ENCODE measurements at regions not wholly inside any gene's neighbourhood (a gene's known extent, or its start where the extent isn't known, plus 50 kb on each side); places are given as distances from the start of the nearest gene placed in this dataset.

DNA sequence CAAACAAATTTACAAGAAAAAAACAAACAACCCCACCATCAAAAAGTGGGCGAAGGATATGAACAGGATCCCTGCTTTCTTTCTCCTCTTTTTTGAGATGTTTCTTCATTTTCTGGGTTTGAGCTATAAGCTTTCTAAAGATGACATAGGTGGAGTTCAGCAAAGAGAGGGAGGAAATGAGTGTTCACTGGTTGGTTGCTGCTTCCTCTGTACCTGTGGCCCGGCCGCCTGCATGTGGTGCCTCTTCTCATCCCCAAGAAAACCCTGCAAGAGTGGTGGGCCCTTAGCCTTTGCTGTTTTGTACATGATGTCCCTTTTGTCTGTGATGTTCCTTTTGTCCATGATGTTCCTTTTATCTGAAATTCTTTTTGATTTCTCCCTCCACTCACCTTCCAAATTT is 178.4 kb upstream of the SERP2 start:
- TF ChIP-seq, protein P1, sequence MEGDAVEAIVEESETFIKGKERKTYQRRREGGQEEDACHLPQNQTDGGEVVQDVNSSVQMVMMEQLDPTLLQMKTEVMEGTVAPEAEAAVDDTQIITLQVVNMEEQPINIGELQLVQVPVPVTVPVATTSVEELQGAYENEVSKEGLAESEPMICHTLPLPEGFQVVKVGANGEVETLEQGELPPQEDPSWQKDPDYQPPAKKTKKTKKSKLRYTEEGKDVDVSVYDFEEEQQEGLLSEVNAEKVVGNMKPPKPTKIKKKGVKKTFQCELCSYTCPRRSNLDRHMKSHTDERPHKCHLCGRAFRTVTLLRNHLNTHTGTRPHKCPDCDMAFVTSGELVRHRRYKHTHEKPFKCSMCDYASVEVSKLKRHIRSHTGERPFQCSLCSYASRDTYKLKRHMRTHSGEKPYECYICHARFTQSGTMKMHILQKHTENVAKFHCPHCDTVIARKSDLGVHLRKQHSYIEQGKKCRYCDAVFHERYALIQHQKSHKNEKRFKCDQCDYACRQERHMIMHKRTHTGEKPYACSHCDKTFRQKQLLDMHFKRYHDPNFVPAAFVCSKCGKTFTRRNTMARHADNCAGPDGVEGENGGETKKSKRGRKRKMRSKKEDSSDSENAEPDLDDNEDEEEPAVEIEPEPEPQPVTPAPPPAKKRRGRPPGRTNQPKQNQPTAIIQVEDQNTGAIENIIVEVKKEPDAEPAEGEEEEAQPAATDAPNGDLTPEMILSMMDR (IDR thresholded peaks at IDR 0.05) = no peak
- no peak for TF ChIP-seq POLR2A (IDR thresholded peaks at IDR 0.05)

Measured in uterus (tissue), 2 donors.